Panc1 (cell line): ENCODE measurements at regions not wholly inside any gene's neighbourhood (a gene's known extent, or its start where the extent isn't known, plus 50 kb on each side); places are given as distances from the start of the nearest gene placed in this dataset.

Experiments used
- POLR2AphosphoS5 ChIP-seq: IDR thresholded peaks from 2 replicates; pipeline ENCODE4 v1.6.1; 2012; ENCODE audit warnings: mild to moderate bottlenecking, low read depth, low read length, moderate library complexity
- SIN3A ChIP-seq: IDR thresholded peaks from 2 replicates; pipeline ENCODE4 v1.6.1; 2012; ENCODE audit warnings: low read depth, mild to moderate bottlenecking, low read length, moderate library complexity, borderline replicate concordance; ENCODE audit not compliant: insufficient read depth
- TF ChIP-seq, protein P1 (sequence below): fragments of 450-650 bp; IDR thresholded peaks from 2 replicates; pipeline ENCODE4 v1.5.1; 2017; ENCODE audit warnings: mild to moderate bottlenecking
- TF ChIP-seq, protein P2 (sequence below), 2 experiments: IDR thresholded peaks; 2 replicates each; pipeline ENCODE4 v1.6.1; 2011 to 2012; ENCODE audit warnings: low read depth in 2 of 2, control low read depth in 1 of 2, low read length in 1 of 2, mild to moderate bottlenecking in 1 of 2, moderate library complexity in 1 of 2; ENCODE audit not compliant: insufficient read depth in 1 of 2

DNA sequence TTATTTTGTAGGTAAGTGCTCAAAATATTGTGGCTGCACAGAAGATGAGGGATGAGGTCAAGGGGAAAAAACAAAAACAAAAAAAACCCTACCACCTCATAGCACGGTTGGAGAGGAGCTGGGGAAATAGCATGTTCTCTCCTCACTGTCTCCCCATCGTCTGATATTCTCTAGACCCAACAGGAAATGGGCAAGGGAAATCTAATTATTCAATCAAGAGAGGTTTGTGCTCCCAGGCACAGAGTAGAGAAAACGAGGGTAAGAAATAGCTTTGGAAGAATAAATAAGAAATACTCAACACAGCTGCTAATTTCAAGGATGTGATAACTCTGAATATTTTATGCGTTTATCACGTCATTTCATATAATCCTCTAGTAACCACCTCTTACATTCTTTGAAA is 619.2 kb upstream of the GNPDA2 start:
- TF ChIP-seq, protein P1, sequence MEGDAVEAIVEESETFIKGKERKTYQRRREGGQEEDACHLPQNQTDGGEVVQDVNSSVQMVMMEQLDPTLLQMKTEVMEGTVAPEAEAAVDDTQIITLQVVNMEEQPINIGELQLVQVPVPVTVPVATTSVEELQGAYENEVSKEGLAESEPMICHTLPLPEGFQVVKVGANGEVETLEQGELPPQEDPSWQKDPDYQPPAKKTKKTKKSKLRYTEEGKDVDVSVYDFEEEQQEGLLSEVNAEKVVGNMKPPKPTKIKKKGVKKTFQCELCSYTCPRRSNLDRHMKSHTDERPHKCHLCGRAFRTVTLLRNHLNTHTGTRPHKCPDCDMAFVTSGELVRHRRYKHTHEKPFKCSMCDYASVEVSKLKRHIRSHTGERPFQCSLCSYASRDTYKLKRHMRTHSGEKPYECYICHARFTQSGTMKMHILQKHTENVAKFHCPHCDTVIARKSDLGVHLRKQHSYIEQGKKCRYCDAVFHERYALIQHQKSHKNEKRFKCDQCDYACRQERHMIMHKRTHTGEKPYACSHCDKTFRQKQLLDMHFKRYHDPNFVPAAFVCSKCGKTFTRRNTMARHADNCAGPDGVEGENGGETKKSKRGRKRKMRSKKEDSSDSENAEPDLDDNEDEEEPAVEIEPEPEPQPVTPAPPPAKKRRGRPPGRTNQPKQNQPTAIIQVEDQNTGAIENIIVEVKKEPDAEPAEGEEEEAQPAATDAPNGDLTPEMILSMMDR: no peak
- TF ChIP-seq POLR2AphosphoS5: no peak
- TF ChIP-seq, protein P2, sequence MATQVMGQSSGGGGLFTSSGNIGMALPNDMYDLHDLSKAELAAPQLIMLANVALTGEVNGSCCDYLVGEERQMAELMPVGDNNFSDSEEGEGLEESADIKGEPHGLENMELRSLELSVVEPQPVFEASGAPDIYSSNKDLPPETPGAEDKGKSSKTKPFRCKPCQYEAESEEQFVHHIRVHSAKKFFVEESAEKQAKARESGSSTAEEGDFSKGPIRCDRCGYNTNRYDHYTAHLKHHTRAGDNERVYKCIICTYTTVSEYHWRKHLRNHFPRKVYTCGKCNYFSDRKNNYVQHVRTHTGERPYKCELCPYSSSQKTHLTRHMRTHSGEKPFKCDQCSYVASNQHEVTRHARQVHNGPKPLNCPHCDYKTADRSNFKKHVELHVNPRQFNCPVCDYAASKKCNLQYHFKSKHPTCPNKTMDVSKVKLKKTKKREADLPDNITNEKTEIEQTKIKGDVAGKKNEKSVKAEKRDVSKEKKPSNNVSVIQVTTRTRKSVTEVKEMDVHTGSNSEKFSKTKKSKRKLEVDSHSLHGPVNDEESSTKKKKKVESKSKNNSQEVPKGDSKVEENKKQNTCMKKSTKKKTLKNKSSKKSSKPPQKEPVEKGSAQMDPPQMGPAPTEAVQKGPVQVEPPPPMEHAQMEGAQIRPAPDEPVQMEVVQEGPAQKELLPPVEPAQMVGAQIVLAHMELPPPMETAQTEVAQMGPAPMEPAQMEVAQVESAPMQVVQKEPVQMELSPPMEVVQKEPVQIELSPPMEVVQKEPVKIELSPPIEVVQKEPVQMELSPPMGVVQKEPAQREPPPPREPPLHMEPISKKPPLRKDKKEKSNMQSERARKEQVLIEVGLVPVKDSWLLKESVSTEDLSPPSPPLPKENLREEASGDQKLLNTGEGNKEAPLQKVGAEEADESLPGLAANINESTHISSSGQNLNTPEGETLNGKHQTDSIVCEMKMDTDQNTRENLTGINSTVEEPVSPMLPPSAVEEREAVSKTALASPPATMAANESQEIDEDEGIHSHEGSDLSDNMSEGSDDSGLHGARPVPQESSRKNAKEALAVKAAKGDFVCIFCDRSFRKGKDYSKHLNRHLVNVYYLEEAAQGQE (IDR thresholded peaks at IDR 0.05; ENCODE audit: insufficient read depth in 1 of 2, low read depth in 2 of 2, low read length in 1 of 2): no peak
- TF ChIP-seq SIN3A: no peak
